Effector CD8-positive, alpha-beta T cell (primary cell): ENCODE measurements at regions not wholly inside any gene's neighbourhood (a gene's known extent, or its start where the extent isn't known, plus 50 kb on each side); places are given as distances from the start of the nearest gene placed in this dataset.

ENCODE experiments used
- DNase-seq: peaks from one replicate; lab custom pipeline; 2025; lab: John Stamatoyannopoulos, UW

- no peak for DNase-seq
Measured at GRCh38 chr9:89863837-89864236, 259.0 kb downstream of the GADD45G start.

DNA sequence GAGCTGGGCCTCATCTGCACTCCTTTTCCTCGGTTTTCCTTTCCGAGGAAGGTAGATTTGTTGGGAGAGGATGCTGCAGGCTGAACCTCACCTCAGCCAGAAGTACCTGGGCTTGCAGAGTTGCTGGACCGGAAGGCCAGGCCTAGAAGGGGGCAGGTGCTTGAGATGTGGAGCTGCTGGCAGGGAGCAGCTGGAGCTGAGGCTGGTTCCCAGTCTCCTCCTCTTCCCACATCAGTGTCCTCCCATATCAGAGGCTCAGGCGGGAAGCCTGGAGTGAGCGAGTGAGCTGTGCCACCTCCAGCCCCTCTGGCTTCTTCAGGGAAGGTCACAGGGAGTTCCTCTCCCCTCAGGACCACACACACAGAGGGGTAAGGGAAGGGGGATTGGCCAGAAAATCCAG, 259.4 kb downstream of the GADD45G start:
- DNase-seq, result no peak

DNA sequence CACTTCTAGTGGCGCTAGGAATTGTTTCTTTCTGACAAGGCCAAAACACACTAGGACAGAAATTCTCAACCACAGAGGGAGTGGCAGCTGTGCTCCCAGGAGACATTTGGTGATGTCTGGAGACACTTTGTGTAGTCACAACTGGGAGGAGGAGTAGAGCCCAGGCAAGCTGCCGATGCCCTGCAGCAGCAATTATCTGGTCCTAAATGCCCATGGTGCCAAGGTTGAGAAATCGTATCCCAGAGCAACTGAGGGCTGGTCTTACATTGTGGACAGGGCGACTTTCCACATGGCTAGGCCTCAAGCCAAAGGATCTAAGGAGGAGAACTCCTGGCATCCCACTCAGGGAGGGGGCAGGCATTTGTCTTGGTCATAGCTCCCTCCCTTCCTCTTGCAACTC, 259.9 kb downstream of the GADD45G start:
- DNase-seq, result no peak

DNA sequence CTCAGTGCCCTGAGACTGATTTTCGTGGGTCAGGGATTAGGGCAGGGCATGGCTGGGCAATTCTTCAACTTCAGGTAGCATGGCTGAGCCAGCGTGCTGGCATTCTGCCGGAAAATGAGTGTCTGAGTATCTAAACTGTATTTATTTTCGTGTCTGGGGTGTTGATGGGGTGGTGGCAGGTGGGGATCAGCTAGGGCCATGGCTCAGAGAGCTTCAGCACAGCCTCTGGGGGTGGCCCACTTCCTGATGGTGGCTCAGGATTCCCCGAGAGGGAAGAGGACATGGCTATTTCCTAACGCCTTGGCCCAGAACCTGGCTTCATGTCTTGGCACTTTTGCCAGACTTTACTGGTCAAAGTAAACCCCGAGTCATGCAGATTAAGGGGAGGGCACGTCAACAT, 260.5 kb downstream of the GADD45G start:
- no peak for DNase-seq

DNA sequence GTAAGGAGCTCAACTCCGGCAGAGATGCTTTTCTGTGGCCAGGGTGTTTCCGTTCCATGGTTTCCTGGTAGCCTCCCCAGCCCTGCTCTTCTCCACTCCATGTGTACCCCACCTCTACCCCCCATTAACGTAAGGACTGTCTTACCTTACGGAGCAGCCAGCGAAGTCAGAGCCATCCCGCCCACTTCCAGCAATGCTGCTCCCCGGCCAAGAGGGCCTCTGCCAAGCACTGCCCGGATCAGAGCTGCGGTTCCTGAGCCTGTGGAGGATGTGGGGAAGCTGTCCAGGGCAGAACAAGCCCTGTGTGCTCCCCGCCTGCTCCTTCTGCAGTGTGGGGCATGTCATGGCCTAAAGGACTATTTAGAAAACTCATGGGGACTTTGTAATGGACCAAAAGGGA, 261.2 kb downstream of the GADD45G start:
- no peak for DNase-seq

- no peak for DNase-seq
Measured at GRCh38 chr9:89866701-89867100, 261.9 kb downstream of the GADD45G start.

- no peak for DNase-seq
Measured at GRCh38 chr9:89868100-89868499, 263.3 kb downstream of the GADD45G start.

DNA sequence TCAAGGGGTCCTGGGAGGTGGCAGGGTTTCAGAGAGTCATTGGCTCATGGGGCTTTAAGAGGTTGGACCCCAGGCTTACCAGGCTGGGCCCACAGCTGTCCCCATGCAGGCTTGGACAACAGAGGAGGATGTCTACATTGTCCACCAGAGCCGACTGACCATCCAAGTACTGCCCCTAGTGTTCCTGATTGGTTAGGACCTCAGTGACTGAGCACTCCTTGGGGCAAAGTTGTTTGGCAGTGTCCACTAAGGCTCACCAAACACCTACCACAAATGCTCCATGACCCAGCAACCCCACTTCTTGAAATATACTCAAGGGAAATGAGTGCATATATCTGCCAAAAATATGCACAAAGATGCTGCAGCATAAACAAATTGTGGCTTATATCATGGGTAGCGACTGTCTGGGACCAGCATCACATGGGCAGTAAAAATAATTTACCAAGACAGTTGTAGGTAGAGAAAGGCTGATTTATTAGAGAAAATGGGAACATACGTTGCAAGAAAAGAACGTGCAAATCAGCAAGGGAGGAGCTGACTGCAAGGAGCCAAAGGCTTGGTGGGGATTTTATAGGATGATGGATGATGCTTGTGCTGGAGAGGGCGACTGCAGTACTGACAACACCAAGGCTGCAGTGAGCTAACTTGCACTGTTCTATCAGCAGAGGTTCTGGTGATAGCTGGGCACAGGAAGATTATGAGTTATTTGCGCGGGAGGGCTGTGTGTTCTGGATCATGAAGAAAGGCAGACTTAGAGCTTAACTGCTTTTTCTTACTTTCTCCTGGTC, 265.2 kb downstream of the GADD45G start:
- DNase-seq, result no peak

- no peak for DNase-seq
Measured at GRCh38 chr9:89871871-89872331, 267.1 kb downstream of the GADD45G start.

DNA sequence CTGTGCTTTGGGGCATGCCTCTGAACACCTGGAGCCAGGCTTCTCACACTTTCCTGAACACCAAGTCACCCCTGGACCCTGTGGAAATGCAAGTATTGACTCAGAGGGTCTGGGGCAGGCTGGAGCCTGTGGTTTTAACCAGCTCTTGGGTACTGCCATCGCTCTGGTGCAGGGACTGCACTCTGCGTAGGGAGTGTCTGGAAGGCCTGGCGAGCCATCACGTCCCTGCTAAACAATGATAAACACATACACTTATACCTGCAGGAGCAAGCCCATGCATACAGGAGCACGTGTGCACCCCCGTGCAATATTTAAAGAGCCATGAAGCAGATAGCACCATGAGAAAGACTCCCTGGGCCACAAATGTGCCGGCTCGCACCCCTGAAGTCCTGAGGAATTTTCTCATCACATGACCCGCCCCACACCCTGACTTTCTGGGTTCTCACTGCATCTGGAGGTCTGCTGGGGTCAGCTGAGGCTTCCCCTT, 267.7 kb downstream of the GADD45G start:
- DNase-seq, result no peak

DNA sequence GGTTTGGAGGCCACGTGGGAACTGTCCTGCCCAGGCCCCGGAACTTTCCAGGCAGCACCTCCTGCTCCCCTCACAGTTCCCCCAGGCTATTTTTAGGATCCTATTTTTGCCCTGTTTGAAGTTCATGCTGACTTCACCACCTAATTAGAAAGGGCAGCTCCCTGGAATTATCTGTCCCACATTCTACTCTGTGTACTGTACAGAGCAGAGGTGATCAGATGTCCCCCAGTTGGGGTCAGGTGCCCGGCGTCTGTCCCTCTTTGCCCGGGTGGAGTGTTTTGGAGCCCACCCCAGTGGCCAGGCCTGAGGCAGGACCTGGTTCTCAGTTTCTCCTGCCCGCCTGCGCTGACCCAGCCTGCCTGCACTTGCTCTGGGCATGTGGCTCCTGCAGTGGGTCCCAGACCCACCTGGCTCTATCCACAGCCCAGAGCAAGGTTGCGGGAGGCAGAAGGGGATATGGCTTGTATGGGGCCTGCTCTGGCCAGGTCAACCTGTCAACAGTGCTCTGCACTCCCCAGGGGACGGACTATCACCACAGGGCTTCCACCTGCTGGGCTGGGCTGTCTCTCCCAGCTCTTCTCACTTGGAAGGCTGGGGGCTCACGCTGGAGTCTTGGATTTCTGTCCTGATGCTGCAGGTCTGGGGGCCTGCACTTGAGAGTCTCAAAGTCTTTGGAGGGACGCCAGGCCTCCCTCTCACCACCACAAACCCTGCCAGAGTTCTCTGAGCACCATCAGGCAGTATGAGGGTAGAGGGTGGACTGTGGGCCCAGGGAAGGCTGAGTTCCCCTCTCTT, 268.3 kb downstream of the GADD45G start:
- DNase-seq, result no peak

DNA sequence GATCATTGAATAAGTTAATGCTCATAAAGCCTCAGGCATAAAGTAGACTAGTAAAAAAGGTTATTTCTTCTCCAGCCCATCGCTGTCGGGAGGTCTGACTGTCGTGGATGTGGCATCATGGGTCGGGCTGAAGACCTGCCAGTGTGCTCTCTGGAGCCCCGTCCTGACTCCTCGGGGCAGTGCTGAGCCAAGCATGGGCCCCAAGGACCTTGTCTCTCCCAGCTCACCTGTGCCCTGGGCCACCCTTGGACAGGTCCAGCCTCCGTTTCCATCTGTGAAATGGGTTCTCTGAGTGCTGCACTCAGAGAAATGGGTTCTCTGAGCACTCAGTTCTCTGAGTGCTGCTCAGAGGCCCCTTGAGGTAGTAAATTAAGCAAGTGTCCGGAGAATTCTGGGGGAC, 269.0 kb downstream of the GADD45G start:
- DNase-seq, result no peak

DNA sequence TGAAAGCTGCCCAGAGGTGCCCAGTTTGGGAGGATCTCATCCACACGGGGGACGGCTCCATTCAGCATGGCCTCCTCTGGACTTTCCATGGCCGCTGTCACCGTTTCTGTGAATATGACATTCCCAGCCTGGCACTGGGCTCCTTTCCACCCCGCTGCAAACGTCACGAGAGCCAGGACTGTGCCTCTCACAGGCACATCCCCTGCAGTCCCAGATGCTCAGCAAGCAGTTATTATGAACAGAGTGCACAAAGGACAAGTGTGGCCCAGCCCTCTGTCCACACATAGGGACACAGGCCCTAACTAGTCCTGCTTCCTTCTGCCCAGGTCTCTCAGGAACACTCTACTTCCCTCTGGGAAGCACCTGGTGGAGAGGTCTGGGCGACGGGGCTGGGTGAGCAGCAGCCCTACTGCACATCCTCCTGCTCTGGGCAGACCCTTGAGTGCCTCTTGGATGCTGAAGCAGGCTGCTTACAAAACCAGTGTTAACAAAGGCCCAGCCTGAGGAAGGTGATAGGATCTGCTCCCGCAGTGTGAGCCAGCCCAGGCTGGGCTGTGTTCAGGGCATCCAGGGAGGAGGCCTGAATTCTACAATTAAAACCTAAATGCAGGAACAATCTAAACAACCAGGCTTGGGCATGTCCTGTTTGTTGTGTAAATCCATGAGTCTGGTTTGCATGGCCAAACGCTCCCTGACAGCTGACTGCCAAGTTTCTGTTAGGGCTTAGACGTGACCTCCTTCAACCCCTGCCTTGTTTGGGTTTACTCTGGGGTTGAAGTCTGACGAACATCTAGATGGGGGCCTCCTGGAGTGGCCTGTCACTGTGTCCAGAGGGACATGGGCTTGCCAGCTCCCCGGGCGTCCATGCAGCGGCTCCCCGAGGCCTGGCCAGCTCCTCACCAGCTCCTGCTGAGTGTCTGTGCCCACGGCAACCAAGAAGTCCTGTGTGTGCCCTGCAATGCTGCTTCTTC, 269.8 kb downstream of the GADD45G start:
- DNase-seq, result no peak

DNA sequence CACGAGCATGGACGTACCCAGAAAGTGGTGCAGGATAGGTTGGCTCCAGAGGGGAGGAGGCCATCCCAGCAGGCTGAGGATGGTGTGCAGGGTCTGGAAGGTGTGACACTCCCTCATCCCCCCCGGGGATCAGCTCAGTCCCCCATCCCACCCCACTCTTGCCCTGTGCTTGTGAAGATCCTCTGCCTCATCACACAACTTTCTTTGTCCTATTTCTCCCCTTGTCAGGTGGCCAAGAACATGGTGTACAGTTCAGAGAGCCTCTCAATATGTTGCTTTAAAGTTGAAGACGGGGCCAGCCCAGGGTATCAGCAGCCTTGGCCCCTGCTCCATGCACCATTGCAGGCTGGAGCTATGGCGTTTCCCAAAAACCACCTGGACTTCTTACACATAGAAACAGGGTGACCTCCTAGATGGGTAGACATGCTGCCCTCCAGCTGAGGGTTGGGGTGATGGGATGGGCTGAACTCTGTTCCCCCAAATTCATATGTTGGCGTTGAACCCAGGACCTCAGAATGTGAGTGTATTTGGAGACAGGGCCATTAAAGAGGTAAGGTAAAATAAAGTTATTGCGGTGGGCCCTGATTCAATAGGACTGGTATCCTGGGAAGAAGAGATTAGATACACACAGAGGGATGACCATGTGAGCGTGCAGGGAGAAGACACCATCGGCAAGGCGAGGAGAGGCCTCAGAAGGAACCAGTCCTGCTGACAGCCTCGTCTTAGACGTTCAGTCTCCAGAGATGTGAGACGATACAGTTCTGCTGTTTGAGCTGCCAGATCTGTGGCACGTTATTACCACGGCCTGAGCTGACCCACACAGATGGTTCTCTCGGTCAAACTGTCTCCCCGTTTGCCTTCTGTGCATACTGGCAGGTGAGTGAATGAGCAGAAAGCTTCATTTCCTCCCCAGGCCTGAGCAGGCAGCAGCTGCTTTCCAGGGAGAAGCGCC, 272.5 kb downstream of the GADD45G start:
- no peak for DNase-seq

- DNase-seq, result no peak
Measured at GRCh38 chr9:89878003-89878411, 273.2 kb downstream of the GADD45G start.

DNA sequence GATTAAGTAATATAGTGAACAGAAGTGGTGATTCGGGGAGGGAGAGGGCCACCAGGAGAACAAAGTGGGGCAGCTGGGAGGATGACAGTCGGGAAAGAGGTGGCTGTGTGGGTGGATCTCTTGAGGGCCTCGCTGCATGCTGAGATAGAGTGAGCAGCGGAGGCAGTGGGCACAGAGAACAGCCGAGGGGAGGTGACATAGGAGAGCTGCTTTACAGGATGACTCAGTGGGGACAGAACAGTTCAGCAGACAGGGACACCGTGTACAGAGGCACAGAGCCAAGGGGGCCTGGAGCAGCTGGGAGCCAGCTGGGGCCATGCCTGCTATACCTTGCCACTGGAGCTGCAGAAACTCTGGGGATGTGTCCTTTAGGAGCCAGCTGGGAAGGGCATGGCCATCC, 273.9 kb downstream of the GADD45G start:
- no peak for DNase-seq

- no peak for DNase-seq
Measured at GRCh38 chr9:89879276-89879675, 274.5 kb downstream of the GADD45G start.

GRCh38 chr9:89879701-89880100, 274.9 kb downstream of the GADD45G start:
- no peak for DNase-seq

- no peak for DNase-seq
Measured at GRCh38 chr9:89880161-89880560, 275.3 kb downstream of the GADD45G start.

GRCh38 chr9:89880721-89881120, 275.9 kb downstream of the GADD45G start:
- no peak for DNase-seq

- DNase-seq, result no peak
Measured at GRCh38 chr9:89881431-89881830, 276.6 kb downstream of the GADD45G start.
